ENCODE measurements at regions not wholly inside any gene's neighbourhood (a gene's known extent, or its start where the extent isn't known, plus 50 kb on each side); places are given as distances from the start of the nearest gene placed in this dataset.
A peak's percentile ranks its signal among the peaks of the same experiment; 100 is the strongest.

- no peaks in the 10 kb centered on the region for H3K9me3 Mint-ChIP-seq (ENCODE audit: unreplicated experiment)
- POLR2A ChIA-PET, result interaction anchor here (0.5 kb wide), 1 partner anchor 165 kb away, joined by 3 read pairs; the partner anchor contains the start of gene CITED2
- peaks cover 46% of the 10 kb centered on the region for H3K4me1 ChIP-seq
- no peaks in the 10 kb centered on the region for H3K27me3 Mint-ChIP-seq (ENCODE audit: insufficient read depth, unreplicated experiment)
- H3K4me3 Mint-ChIP-seq (ENCODE audit: unreplicated experiment), result peak overlapping the region; percentile 57
- intact Hi-C loops (cut with micrococcal nuclease; ENCODE audit: unreplicated experiment), result loop anchor here (1.0 to 5.0 kb wide), 4 partner anchors 117 to 456 kb away; no protein-coding TSS in a partner anchor
- no peaks in the 10 kb centered on the region for H3K9me3 ChIP-seq
- no peaks in the 10 kb centered on the region for H3K27me3 ChIP-seq (replicated peaks; ENCODE audit: control insufficient read depth, insufficient read depth, low read length)
- DNase-seq, result peak; percentile 82 to 86
- no TSS peak for BruUV-seq (replicated peaks)
- no peak overlapping the region for H3K4me3 ChIP-seq (ENCODE audit: low read depth, low read length)
- TF ChIP-seq CTCF (IDR thresholded peaks at IDR 0.05; ENCODE audit: insufficient read depth in 1 of 2, low read depth in 1 of 2, low read length in 1 of 2, severe bottlenecking in 1 of 2, unreplicated experiment in 1 of 2), result no peak
- H3K36me3 Mint-ChIP-seq (ENCODE audit: insufficient read depth, unreplicated experiment), result no peaks in the 10 kb centered on the region
- CTCF ChIA-PET, result no interaction called here
- H3K36me3 ChIP-seq (ENCODE audit: control insufficient read depth, insufficient read depth, low read length), result no peaks in the 10 kb centered on the region
- peaks cover 30% of the 10 kb centered on the region for H3K4me1 Mint-ChIP-seq (ENCODE audit: low read depth, unreplicated experiment)
- peak overlapping the region; percentile 68 for H3K27ac Mint-ChIP-seq (ENCODE audit: unreplicated experiment)
These were observed 165.4 kb upstream of the CITED2 start for GRCh38 chr6:139539852-139540251.

GRCh38 chr6:139538366-139538765 lies 163.9 kb upstream of the CITED2 start:
- BruUV-seq (replicated peaks), result no TSS peak
- peaks cover 61% of the 10 kb centered on the region for H3K4me1 ChIP-seq
- ChIA-PET POLR2A (no interaction called here), CTCF (no interaction called here)
- no peak overlapping the region for H3K4me3 ChIP-seq (ENCODE audit: low read depth, low read length)
- peaks cover 43% of the 10 kb centered on the region for H3K4me1 Mint-ChIP-seq (ENCODE audit: low read depth, unreplicated experiment)
- no peaks in the 10 kb centered on the region for H3K36me3 ChIP-seq (ENCODE audit: control insufficient read depth, insufficient read depth, low read length)
- H3K36me3 Mint-ChIP-seq (ENCODE audit: insufficient read depth, unreplicated experiment), result peaks cover 9% of the 10 kb centered on the region
- no peak overlapping the region for H3K4me3 Mint-ChIP-seq (ENCODE audit: unreplicated experiment)
- H3K9me3 Mint-ChIP-seq (ENCODE audit: unreplicated experiment), result no peaks in the 10 kb centered on the region
- DNase-seq, result no peak
- no peaks in the 10 kb centered on the region for H3K9me3 ChIP-seq
- intact Hi-C loops (cut with micrococcal nuclease; ENCODE audit: unreplicated experiment), result loop anchor here (5.0 kb wide), 2 partner anchors 119 to 309 kb away; no protein-coding TSS in a partner anchor
- no peak overlapping the region for H3K27ac Mint-ChIP-seq (ENCODE audit: unreplicated experiment)
- no peaks in the 10 kb centered on the region for H3K27me3 Mint-ChIP-seq (ENCODE audit: insufficient read depth, unreplicated experiment)
- H3K27me3 ChIP-seq (replicated peaks; ENCODE audit: control insufficient read depth, insufficient read depth, low read length), result no peaks in the 10 kb centered on the region
- no peak for TF ChIP-seq CTCF (IDR thresholded peaks at IDR 0.05; ENCODE audit: insufficient read depth in 1 of 2, low read depth in 1 of 2, low read length in 1 of 2, severe bottlenecking in 1 of 2, unreplicated experiment in 1 of 2)

DNA sequence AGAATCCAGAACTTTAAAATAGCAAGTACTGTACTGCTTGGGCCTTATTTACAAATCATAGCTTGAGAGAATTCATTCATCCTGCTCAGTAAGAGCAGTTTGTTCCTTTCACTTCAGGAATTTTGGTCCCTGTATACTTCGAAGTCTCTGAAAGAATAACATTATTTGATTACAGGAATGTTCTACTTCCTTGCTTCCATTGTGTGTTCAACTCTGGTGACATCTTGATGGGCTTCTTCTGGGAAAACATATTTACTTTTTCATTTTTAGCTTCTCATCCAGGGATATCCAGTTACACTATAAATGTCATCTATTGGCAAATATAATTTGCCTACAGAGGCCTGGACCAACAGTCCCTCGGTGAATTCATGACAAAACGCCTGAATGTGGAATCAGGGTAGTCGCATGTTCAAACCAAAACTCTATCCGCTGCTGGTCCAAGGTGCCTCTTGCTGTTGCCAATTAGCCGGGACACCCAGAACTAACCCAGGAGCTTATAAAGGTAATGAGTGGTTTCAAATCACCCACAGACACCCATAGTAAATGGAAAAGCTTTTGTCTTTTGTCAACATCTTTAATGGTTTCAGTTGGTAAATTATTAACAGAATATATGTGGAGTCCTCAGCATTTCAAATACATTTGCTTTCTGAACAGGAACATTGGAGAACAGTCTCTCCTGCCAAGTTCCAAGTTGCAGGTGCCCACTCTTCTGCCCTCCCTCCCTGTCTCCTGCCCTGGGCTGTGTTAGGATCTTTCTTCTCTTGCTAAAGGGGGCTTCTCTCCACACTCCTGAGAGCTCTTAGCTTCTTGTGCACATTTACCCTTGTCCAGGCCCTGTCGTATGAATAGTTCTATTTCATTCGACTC lies 162.5 kb upstream of the CITED2 start:
- BruUV-seq (replicated peaks), result no TSS peak

More for the DNA sequence above, 162.5 kb upstream of the CITED2 start:
- ChIA-PET POLR2A (interaction anchor here (1.0 kb wide), 1 partner anchor 162 kb away, joined by 3 read pairs; the partner anchor contains the start of gene CITED2), CTCF (no interaction called here)
- no peaks in the 10 kb centered on the region for H3K27me3 Mint-ChIP-seq (ENCODE audit: insufficient read depth, unreplicated experiment)
- no peak overlapping the region for H3K4me3 ChIP-seq (ENCODE audit: low read depth, low read length)
- peak overlapping the region; percentile 78 for H3K27ac Mint-ChIP-seq (ENCODE audit: unreplicated experiment)
- no peaks in the 10 kb centered on the region for H3K27me3 ChIP-seq (replicated peaks; ENCODE audit: control insufficient read depth, insufficient read depth, low read length)
- H3K36me3 Mint-ChIP-seq (ENCODE audit: insufficient read depth, unreplicated experiment), result peaks cover 11% of the 10 kb centered on the region
- H3K4me3 Mint-ChIP-seq (ENCODE audit: unreplicated experiment), result peak overlapping the region; percentile 38
- H3K4me1 ChIP-seq, result peaks cover 68% of the 10 kb centered on the region
- peak in 1 of 2 experiments; percentile 19 for DNase-seq
- no peaks in the 10 kb centered on the region for H3K9me3 Mint-ChIP-seq (ENCODE audit: unreplicated experiment)
- no peak for TF ChIP-seq CTCF (IDR thresholded peaks at IDR 0.05; ENCODE audit: insufficient read depth in 1 of 2, low read depth in 1 of 2, low read length in 1 of 2, severe bottlenecking in 1 of 2, unreplicated experiment in 1 of 2)
- H3K4me1 Mint-ChIP-seq (ENCODE audit: low read depth, unreplicated experiment), result peaks cover 46% of the 10 kb centered on the region
- no peaks in the 10 kb centered on the region for H3K36me3 ChIP-seq (ENCODE audit: control insufficient read depth, insufficient read depth, low read length)
- H3K9me3 ChIP-seq, result no peaks in the 10 kb centered on the region
- intact Hi-C loops (cut with micrococcal nuclease; ENCODE audit: unreplicated experiment), result loop anchor here (1.0 to 5.0 kb wide), 3 partner anchors 120 to 310 kb away; no protein-coding TSS in a partner anchor
